ENCODE measurements at regions not wholly inside any gene's neighbourhood (a gene's known extent, or its start where the extent isn't known, plus 50 kb on each side); places are given as distances from the start of the nearest gene placed in this dataset.

DNA sequence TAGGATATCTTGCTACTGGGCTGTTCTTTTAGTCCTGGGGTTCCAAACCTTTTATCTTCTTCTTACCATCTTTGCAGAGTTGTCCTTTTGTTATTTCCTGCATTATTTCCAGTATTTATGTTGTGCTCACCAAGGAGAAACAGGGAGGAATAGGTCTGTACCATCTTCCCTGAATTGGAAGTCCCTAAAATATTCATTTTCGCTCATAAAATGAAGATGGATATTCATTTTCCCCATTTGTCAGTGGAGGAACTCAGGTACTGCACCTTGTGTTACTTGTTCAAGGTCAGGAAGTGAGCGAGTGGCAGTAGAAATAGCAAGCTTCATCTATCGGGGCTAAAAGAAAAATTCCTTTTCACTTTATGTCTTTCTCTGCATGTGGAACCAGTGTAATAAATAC is 989.7 kb downstream of the CDH11 start:
- Histone ChIP-seq H3K4me1 (no peaks in the 10 kb centered on the region), H3K4me3 (no peak overlapping the region), H3K9me3 (no peaks in the 10 kb centered on the region), H3K27ac (no peak overlapping the region), H3K27me3 (no peaks in the 10 kb centered on the region), H3K36me3 (no peaks in the 10 kb centered on the region)
- intact Hi-C loops (cut with DNase I; ENCODE audit: low total_unique reads): no loop called here
- DNase-seq: no peak
- TF ChIP-seq, protein P1, sequence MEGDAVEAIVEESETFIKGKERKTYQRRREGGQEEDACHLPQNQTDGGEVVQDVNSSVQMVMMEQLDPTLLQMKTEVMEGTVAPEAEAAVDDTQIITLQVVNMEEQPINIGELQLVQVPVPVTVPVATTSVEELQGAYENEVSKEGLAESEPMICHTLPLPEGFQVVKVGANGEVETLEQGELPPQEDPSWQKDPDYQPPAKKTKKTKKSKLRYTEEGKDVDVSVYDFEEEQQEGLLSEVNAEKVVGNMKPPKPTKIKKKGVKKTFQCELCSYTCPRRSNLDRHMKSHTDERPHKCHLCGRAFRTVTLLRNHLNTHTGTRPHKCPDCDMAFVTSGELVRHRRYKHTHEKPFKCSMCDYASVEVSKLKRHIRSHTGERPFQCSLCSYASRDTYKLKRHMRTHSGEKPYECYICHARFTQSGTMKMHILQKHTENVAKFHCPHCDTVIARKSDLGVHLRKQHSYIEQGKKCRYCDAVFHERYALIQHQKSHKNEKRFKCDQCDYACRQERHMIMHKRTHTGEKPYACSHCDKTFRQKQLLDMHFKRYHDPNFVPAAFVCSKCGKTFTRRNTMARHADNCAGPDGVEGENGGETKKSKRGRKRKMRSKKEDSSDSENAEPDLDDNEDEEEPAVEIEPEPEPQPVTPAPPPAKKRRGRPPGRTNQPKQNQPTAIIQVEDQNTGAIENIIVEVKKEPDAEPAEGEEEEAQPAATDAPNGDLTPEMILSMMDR (IDR thresholded peaks at IDR 0.05): no peak
- no peak for TF ChIP-seq POLR2A (IDR thresholded peaks at IDR 0.05)

DNA sequence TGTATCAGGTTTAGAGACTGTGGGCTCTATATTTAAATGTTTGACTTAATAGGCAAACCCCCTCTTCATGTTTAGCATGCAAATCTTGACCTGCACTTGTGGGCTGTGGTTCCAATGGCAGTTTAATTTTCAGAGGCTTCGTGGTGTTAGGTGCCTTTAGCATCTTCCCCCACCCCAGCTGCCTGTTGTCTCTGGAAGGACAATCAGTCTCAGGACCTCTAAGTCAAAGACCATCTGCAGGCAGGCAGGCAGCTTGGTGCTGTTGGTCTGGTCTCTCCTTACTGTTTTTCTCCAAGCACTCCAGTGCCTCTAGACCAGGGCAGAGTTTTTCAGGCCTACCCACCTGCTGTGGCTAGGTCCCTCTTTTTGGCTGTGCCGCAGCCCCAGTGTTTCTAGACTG is 990.4 kb downstream of the CDH11 start:
- Histone ChIP-seq H3K4me1 (no peaks in the 10 kb centered on the region), H3K36me3 (no peaks in the 10 kb centered on the region), H3K9me3 (no peaks in the 10 kb centered on the region), H3K4me3 (no peak overlapping the region), H3K27me3 (no peaks in the 10 kb centered on the region), H3K27ac (no peak overlapping the region)
- no peak for DNase-seq
- TF ChIP-seq POLR2A (IDR thresholded peaks at IDR 0.05): no peak
- TF ChIP-seq, protein P1 (IDR thresholded peaks at IDR 0.05): no peak
- intact Hi-C loops (cut with DNase I; ENCODE audit: low total_unique reads): no loop called here

DNA sequence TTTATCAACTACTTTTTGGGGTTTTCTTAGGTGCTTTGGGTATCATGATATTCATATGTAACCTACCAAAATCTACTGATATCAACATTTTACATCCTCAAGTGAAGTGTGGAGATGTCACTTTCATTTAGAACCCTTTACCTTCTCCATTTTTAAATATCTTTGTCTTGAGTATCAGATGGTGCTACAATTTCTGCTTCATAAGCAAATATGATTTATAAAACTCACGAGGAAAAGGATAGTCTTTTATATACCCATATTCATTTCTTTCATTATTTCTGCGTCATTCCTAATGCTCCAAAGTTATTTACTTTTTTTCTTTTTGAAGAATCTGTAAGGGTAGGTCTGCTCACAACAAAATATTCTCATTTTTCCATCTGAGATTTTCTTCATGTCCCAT is 991.7 kb downstream of the CDH11 start:
- H3K4me1 ChIP-seq: no peaks in the 10 kb centered on the region
- H3K4me3 ChIP-seq: no peak overlapping the region
- H3K9me3 ChIP-seq: no peaks in the 10 kb centered on the region
- intact Hi-C loops (cut with DNase I; ENCODE audit: low total_unique reads): no loop called here
- no peaks in the 10 kb centered on the region for H3K36me3 ChIP-seq
- no peak for DNase-seq
- no peak overlapping the region for H3K27ac ChIP-seq
- H3K27me3 ChIP-seq: no peaks in the 10 kb centered on the region
- TF ChIP-seq, protein P1 (IDR thresholded peaks at IDR 0.05): no peak
- no peak for TF ChIP-seq POLR2A (IDR thresholded peaks at IDR 0.05)

DNA sequence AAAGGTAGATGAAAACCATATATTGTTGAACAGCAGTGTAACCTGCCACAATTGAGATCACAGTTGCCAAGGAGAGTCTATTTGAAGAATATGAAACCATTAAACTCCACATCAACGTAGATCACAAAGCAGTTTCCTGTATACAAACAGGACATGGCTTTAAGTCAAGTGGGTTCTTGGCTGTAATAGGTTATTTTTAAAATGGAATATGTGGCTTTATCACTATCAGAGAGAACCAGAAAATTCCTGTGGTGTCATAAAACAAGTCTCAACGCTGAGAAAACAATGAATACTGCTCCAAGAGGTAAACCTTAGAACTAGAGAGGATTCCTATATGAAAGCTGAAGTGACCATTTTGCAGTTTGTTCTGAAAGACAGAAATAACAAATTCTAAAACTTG is 999.7 kb downstream of the CDH11 start:
- no peak for DNase-seq
- H3K9me3 ChIP-seq: no peaks in the 10 kb centered on the region
- no peak for TF ChIP-seq POLR2A (IDR thresholded peaks at IDR 0.05)
- TF ChIP-seq, protein P1 (IDR thresholded peaks at IDR 0.05): no peak
- intact Hi-C loops (cut with DNase I; ENCODE audit: low total_unique reads): no loop called here
- H3K27ac ChIP-seq: no peak overlapping the region
- no peaks in the 10 kb centered on the region for H3K36me3 ChIP-seq
- no peak overlapping the region for H3K4me3 ChIP-seq
- H3K4me1 ChIP-seq: no peaks in the 10 kb centered on the region
- H3K27me3 ChIP-seq: no peaks in the 10 kb centered on the region

DNA sequence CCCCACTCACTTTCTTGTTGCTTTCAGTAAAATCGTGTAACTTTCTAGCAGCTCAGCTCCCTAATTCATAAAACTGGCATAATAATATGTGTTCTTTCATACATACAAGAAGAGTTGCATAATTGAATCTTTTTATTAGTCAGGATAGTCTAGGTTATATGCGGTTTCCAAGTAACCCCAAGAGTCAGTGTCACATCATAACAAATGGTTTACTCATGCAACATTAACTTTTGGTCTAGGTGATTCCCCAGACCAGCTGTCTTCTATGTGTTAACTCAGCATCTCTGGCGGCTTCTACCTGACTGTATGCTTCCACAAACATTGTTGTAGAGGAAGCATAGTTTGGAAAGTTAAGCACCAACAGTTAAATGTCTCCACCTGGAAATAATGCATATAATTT is 1000.4 kb downstream of the CDH11 start:
- DNase-seq: no peak
- Histone ChIP-seq H3K4me1 (no peaks in the 10 kb centered on the region), H3K27ac (no peak overlapping the region), H3K9me3 (no peaks in the 10 kb centered on the region), H3K27me3 (no peaks in the 10 kb centered on the region), H3K36me3 (no peaks in the 10 kb centered on the region), H3K4me3 (no peak overlapping the region)
- TF ChIP-seq, protein P1 (IDR thresholded peaks at IDR 0.05): no peak
- no peak for TF ChIP-seq POLR2A (IDR thresholded peaks at IDR 0.05)
- intact Hi-C loops (cut with DNase I; ENCODE audit: low total_unique reads): no loop called here

Measured in uterus (tissue), 3 donors.